ENCODE measurements at regions not wholly inside any gene's neighbourhood (a gene's known extent, or its start where the extent isn't known, plus 50 kb on each side); places are given as distances from the start of the nearest gene placed in this dataset.

GRCh38 chrX:15127010-15127409 lies 142.9 kb downstream of the ASB9 start:
- Mint-ChIP-seq H3K4me1 (ENCODE audit: low read depth) (no peaks in the 10 kb centered on the region), H3K27ac (no peak overlapping the region), H3K27me3 (ENCODE audit: insufficient read depth) (no peaks in the 10 kb centered on the region), H3K36me3 (ENCODE audit: low read depth) (no peaks in the 10 kb centered on the region), H3K9me3 (no peaks in the 10 kb centered on the region), H3K4me3 (no peak overlapping the region)
- no peak for DNase-seq
- TF ChIP-seq CTCF (IDR thresholded peaks at IDR 0.05): peak; percentile 21; the same call in 1 of the 2 replicates

GRCh38 chrX:15116900-15117299 lies 153.0 kb downstream of the ASB9 start:
- no peak overlapping the region for H3K27ac Mint-ChIP-seq
- no peaks in the 10 kb centered on the region for H3K4me1 Mint-ChIP-seq (ENCODE audit: low read depth)

GRCh38 chrX:15114743-15115566 lies 154.9 kb downstream of the ASB9 start:
- H3K27me3 Mint-ChIP-seq (ENCODE audit: insufficient read depth): no peaks in the 10 kb centered on the region; the same call in 1 of the 2 replicates
- H3K36me3 Mint-ChIP-seq (ENCODE audit: low read depth): no peaks in the 10 kb centered on the region
- no peaks in the 10 kb centered on the region for H3K9me3 Mint-ChIP-seq
- no peak overlapping the region for H3K4me3 Mint-ChIP-seq
- DNase-seq: no peak
- H3K27ac Mint-ChIP-seq: no peak overlapping the region
- no peaks in the 10 kb centered on the region for H3K4me1 Mint-ChIP-seq (ENCODE audit: low read depth)
- no peak for TF ChIP-seq CTCF (IDR thresholded peaks at IDR 0.05)

More at GRCh38 chrX:15116900-15117299, 153.0 kb downstream of the ASB9 start:
- H3K36me3 Mint-ChIP-seq (ENCODE audit: low read depth): no peaks in the 10 kb centered on the region
- H3K27me3 Mint-ChIP-seq (ENCODE audit: insufficient read depth): no peaks in the 10 kb centered on the region; the same call in 1 of the 2 replicates
- no peak overlapping the region for H3K4me3 Mint-ChIP-seq
- no peak for TF ChIP-seq CTCF (IDR thresholded peaks at IDR 0.05)
- DNase-seq: no peak
- H3K9me3 Mint-ChIP-seq: no peaks in the 10 kb centered on the region

GRCh38 chrX:15107367-15107988 lies 162.4 kb downstream of the ASB9 start:
- H3K4me3 Mint-ChIP-seq: no peak overlapping the region
- DNase-seq: no peak
- peaks cover 2% of the 10 kb centered on the region; the same call in 1 of the 2 replicates for H3K27me3 Mint-ChIP-seq (ENCODE audit: insufficient read depth)
- no peak for TF ChIP-seq CTCF (IDR thresholded peaks at IDR 0.05)
- no peaks in the 10 kb centered on the region; the same call in none of the 2 replicates for H3K9me3 Mint-ChIP-seq
- H3K36me3 Mint-ChIP-seq (ENCODE audit: low read depth): no peaks in the 10 kb centered on the region; the same call in 1 of the 2 replicates
- H3K4me1 Mint-ChIP-seq (ENCODE audit: low read depth): no peaks in the 10 kb centered on the region; the same call in 1 of the 2 replicates
- no peak overlapping the region for H3K27ac Mint-ChIP-seq

- H3K9me3 Mint-ChIP-seq: no peaks in the 10 kb centered on the region
- DNase-seq: no peak
- H3K27ac Mint-ChIP-seq: no peak overlapping the region
- H3K27me3 Mint-ChIP-seq (ENCODE audit: insufficient read depth): peaks cover 2% of the 10 kb centered on the region; the same call in 1 of the 2 replicates
- no peaks in the 10 kb centered on the region for H3K36me3 Mint-ChIP-seq (ENCODE audit: low read depth)
- no peak overlapping the region for H3K4me3 Mint-ChIP-seq
- H3K4me1 Mint-ChIP-seq (ENCODE audit: low read depth): no peaks in the 10 kb centered on the region; the same call in 1 of the 2 replicates
- TF ChIP-seq CTCF (IDR thresholded peaks at IDR 0.05): no peak
These were observed 171.4 kb downstream of the ASB9 start for GRCh38 chrX:15098505-15098904.

All from HFFc6 (cell line).